HEK293T (cell line): ENCODE measurements at regions not wholly inside any gene's neighbourhood (a gene's known extent, or its start where the extent isn't known, plus 50 kb on each side); places are given as distances from the start of the nearest gene placed in this dataset.
"Not testable (repeated sequence)": the region's sequence is repeated elsewhere in the genome, so short reads cannot be mapped to it uniquely, and the experiment has no call there.

Experiments
- CTCF ChIA-PET: fragments of 350-600 bp; formaldehyde crosslinking; extraction: SDS; loops from one replicate; lab custom pipeline; 2021; ENCODE audit warnings: antibody characterized with exemption, inconsistent platforms; lab: Yijun Ruan, JAX
- POLR2A ChIA-PET: fragments of 350-600 bp; formaldehyde crosslinking; extraction: SDS; loops from one replicate; lab custom pipeline; 2020; ENCODE audit warnings: antibody characterized with exemption, inconsistent platforms; lab: Yijun Ruan, JAX
- DNase-seq: peaks from one replicate; pipeline ENCODE4 v3.0.0; 2012; ENCODE audit warnings: mixed read lengths; ENCODE audit errors: extremely low spot score
- ARNT ChIP-seq: fragments of 450-650 bp; IDR thresholded peaks from 2 replicates; pipeline ENCODE4 v1.6.1; 2017; ENCODE audit warnings: mild to moderate bottlenecking
- BHLHE40 ChIP-seq: fragments of 450-650 bp; IDR thresholded peaks from 2 replicates; pipeline ENCODE4 v1.6.1; 2016; ENCODE audit warnings: mild to moderate bottlenecking, moderate library complexity, borderline replicate concordance
- CTBP1 ChIP-seq: fragments of 450-650 bp; IDR thresholded peaks from 2 replicates; pipeline ENCODE4 v1.6.1; 2016; ENCODE audit warnings: borderline replicate concordance
- ELF4 ChIP-seq: fragments of 450-650 bp; IDR thresholded peaks from 2 replicates; pipeline ENCODE4 v1.6.1; 2017; ENCODE audit warnings: antibody characterized with exemption
- FOXA1 ChIP-seq: fragments of 450-650 bp; IDR thresholded peaks from 2 replicates; pipeline ENCODE4 v1.6.1; 2016; ENCODE audit warnings: mild to moderate bottlenecking
- FOXK2 ChIP-seq: fragments of 450-650 bp; IDR thresholded peaks from 2 replicates; pipeline ENCODE4 v1.6.1; 2016; ENCODE audit warnings: mild to moderate bottlenecking
- FOXM1 ChIP-seq: fragments of 450-650 bp; IDR thresholded peaks from 2 replicates; pipeline ENCODE4 v1.6.1; 2017; ENCODE audit warnings: mild to moderate bottlenecking, borderline replicate concordance
- HDGF ChIP-seq: fragments of 450-650 bp; IDR thresholded peaks from 2 replicates; pipeline ENCODE4 v1.6.1; 2017; ENCODE audit warnings: antibody characterized with exemption, borderline replicate concordance
- L3MBTL2 ChIP-seq: fragments of 450-650 bp; conservative IDR thresholded peaks from 2 replicates; pipeline ENCODE4 v1.6.1; 2016; ENCODE audit warnings: mild to moderate bottlenecking
- LEF1 ChIP-seq: fragments of 450-650 bp; IDR thresholded peaks from 2 replicates; pipeline ENCODE4 v1.6.1; 2017; ENCODE audit warnings: mild to moderate bottlenecking, borderline replicate concordance
- NFRKB ChIP-seq: fragments of 450-650 bp; IDR thresholded peaks from 2 replicates; pipeline ENCODE4 v1.6.1; 2016; ENCODE audit warnings: mild to moderate bottlenecking, moderate library complexity
- PKNOX1 ChIP-seq: fragments of 450-650 bp; IDR thresholded peaks from 2 replicates; pipeline ENCODE4 v1.6.1; 2016
- SP1 ChIP-seq: fragments of 450-650 bp; IDR thresholded peaks from 2 replicates; pipeline ENCODE4 v1.6.1; 2017
- SUZ12 ChIP-seq: fragments of 450-650 bp; IDR thresholded peaks from 2 replicates; pipeline ENCODE4 v1.6.1; 2016; ENCODE audit warnings: mild to moderate bottlenecking
- TARDBP ChIP-seq: fragments of 450-650 bp; IDR thresholded peaks from 2 replicates; pipeline ENCODE4 v1.6.1; 2016
- ZNF384 ChIP-seq: fragments of 450-650 bp; IDR thresholded peaks from 2 replicates; pipeline ENCODE4 v1.6.1; 2016

- TF ChIP-seq FOXM1, result no peak
- TF ChIP-seq L3MBTL2, result no peak
- TF ChIP-seq HDGF, result no peak
- TF ChIP-seq SUZ12, result no peak
- no peak for TF ChIP-seq SP1
- no peak for TF ChIP-seq NFRKB
- no peak for TF ChIP-seq LEF1
- TF ChIP-seq PKNOX1, result no peak
- TF ChIP-seq ARNT, result no peak
- TF ChIP-seq ZNF384, result no peak
- TF ChIP-seq ELF4, result no peak
- no peak for TF ChIP-seq FOXA1
- no peak for TF ChIP-seq TARDBP
- TF ChIP-seq CTBP1, result no peak
- no peak for TF ChIP-seq BHLHE40
- TF ChIP-seq FOXK2, result no peak
- ChIA-PET CTCF (no interaction called here), POLR2A (no interaction called here)
- no peak for DNase-seq
Measured at GRCh38 chr4:12122316-12122715, 693.6 kb upstream of the HS3ST1 start.

GRCh38 chr4:12120968-12121367, 692.3 kb upstream of the HS3ST1 start:
- POLR2A ChIA-PET, result no interaction called here
- no peak for DNase-seq
- TF ChIP-seq ELF4 (no peak), L3MBTL2 (no peak)
- CTCF ChIA-PET, result no interaction called here

GRCh38 chr4:12118651-12119213, 690.0 kb upstream of the HS3ST1 start:
- no peak for DNase-seq
- ChIA-PET POLR2A (no interaction called here), CTCF (no interaction called here)
- TF ChIP-seq L3MBTL2 (no peak), NFRKB (no peak), CTBP1 (no peak), ARNT (no peak), PKNOX1 (no peak), ELF4 (no peak), LEF1 (no peak), SUZ12 (no peak), ZNF384 (no peak), FOXM1 (no peak), HDGF (no peak), TARDBP (no peak), SP1 (no peak)

- POLR2A ChIA-PET, result no interaction called here
- DNase-seq, result no peak
- CTCF ChIA-PET, result no interaction called here
- TF ChIP-seq BHLHE40 (no peak), ZNF384 (no peak), HDGF (no peak), FOXA1 (no peak), NFRKB (no peak), ELF4 (no peak), L3MBTL2 (no peak), FOXM1 (no peak), LEF1 (no peak), CTBP1 (no peak), PKNOX1 (no peak), TARDBP (no peak), SP1 (no peak), ARNT (no peak), SUZ12 (no peak), FOXK2 (no peak)
Measured at GRCh38 chr4:12116009-12116552, 687.4 kb upstream of the HS3ST1 start.

- DNase-seq, result no peak
Measured at GRCh38 chr4:12110627-12111026, 681.9 kb upstream of the HS3ST1 start.

GRCh38 chr4:12109056-12109455, 680.4 kb upstream of the HS3ST1 start:
- POLR2A ChIA-PET, CTCF ChIA-PET, DNase-seq: not testable (repeated sequence)

More at GRCh38 chr4:12110627-12111026, 681.9 kb upstream of the HS3ST1 start:
- TF ChIP-seq SUZ12 (no peak), FOXM1 (no peak), PKNOX1 (no peak), LEF1 (no peak), L3MBTL2 (no peak), FOXA1 (no peak), TARDBP (no peak), ARNT (no peak), ELF4 (no peak), SP1 (no peak), NFRKB (no peak), ZNF384 (no peak), HDGF (no peak), FOXK2 (no peak)
- POLR2A ChIA-PET, result no interaction called here
- CTCF ChIA-PET, result no interaction called here
